HEK293 (cell line): ENCODE measurements at regions not wholly inside any gene's neighbourhood (a gene's known extent, or its start where the extent isn't known, plus 50 kb on each side); places are given as distances from the start of the nearest gene placed in this dataset.

Experiments
- CTCF ChIA-PET: fragments of 350-600 bp; formaldehyde crosslinking; extraction: SDS; loops from one replicate; lab custom pipeline; 2021; ENCODE audit warnings: antibody characterized with exemption; lab: Yijun Ruan, JAX
- POLR2A ChIA-PET: fragments of 300-600 bp; formaldehyde crosslinking; extraction: SDS; loops from one replicate; lab custom pipeline; 2020; ENCODE audit warnings: antibody characterized with exemption, inconsistent platforms; lab: Yijun Ruan, JAX
- H3K27ac ChIP-seq: fragments of 200-500 bp; sonication (Bioruptor generic); 2 replicates; pipeline ENCODE4 v1.5.1; 2014; ENCODE audit warnings: low read depth, low read length, control low read depth, inconsistent platforms; ENCODE audit errors: extremely low read depth
- H3K36me3 ChIP-seq, 2 experiments: fragments of 200-500 bp in 1 of 2; sonication (Bioruptor generic) in 1 of 2; 1 replicate in 1 of 2; 2 replicates in 1 of 2; pipeline ENCODE4 v1.5.1; 2014 to 2017; ENCODE audit warnings: inconsistent platforms in 2 of 2, low read length in 2 of 2; ENCODE audit not compliant: control insufficient read depth in 2 of 2, insufficient read depth in 1 of 2
- H3K4me1 ChIP-seq: fragments of 200-500 bp; sonication (Bioruptor generic); 2 replicates; pipeline ENCODE4 v1.5.1; 2014; ENCODE audit warnings: mild to moderate bottlenecking, low read length, inconsistent platforms; ENCODE audit not compliant: control insufficient read depth, insufficient read depth
- H3K4me3 ChIP-seq: 2 replicates; pipeline ENCODE4 v1.5.1; 2011; ENCODE audit warnings: low read depth, mild to moderate bottlenecking, control low read depth, low read length, moderate library complexity
- H3K9me3 ChIP-seq: fragments of 200-500 bp; sonication (Bioruptor generic); 2 replicates; pipeline ENCODE4 v1.5.1; 2014; ENCODE audit warnings: low read depth, low read length, inconsistent platforms; ENCODE audit not compliant: control insufficient read depth, insufficient read depth
- FEZF1 ChIP-seq: fragments of 450-650 bp; formaldehyde crosslinking; IDR thresholded peaks from 2 replicates; pipeline ENCODE4 v1.5.1; 2016; ENCODE audit warnings: missing biosample characterization, missing genetic modification characterization
- KLF7 ChIP-seq: fragments of 450-650 bp; formaldehyde crosslinking; IDR thresholded peaks from 2 replicates; pipeline ENCODE4 v1.5.1; 2016; ENCODE audit warnings: missing biosample characterization, missing genetic modification characterization, borderline replicate concordance
- MYNN ChIP-seq: fragments of 450-650 bp; formaldehyde crosslinking; IDR thresholded peaks from 2 replicates; pipeline ENCODE4 v1.5.1; 2016; ENCODE audit warnings: missing biosample characterization, missing genetic modification characterization, borderline replicate concordance
- PRDM6 ChIP-seq: fragments of 450-650 bp; formaldehyde crosslinking; IDR thresholded peaks from 2 replicates; pipeline ENCODE4 v1.5.1; 2017; ENCODE audit warnings: missing biosample characterization, missing genetic modification characterization
- SCRT2 ChIP-seq: fragments of 450-650 bp; formaldehyde crosslinking; IDR thresholded peaks from 2 replicates; pipeline ENCODE4 v1.5.1; 2016; ENCODE audit warnings: missing biosample characterization, missing genetic modification characterization
- TRIM28 ChIP-seq: IDR thresholded peaks from 2 replicates; pipeline ENCODE4 v1.6.1; 2011; ENCODE audit warnings: low read length, control low read depth, borderline replicate concordance
- ZBTB17 ChIP-seq: fragments of 450-650 bp; formaldehyde crosslinking; IDR thresholded peaks from 2 replicates; pipeline ENCODE4 v1.5.1; 2016; ENCODE audit warnings: missing biosample characterization, missing genetic modification characterization
- ZBTB44 ChIP-seq: fragments of 450-650 bp; IDR thresholded peaks from 2 replicates; pipeline ENCODE4 v1.5.1; 2018; ENCODE audit warnings: missing biosample characterization, mild to moderate bottlenecking, missing genetic modification characterization
- ZFP69B ChIP-seq: fragments of 450-650 bp; formaldehyde crosslinking; IDR thresholded peaks from 2 replicates; pipeline ENCODE4 v1.5.1; 2016; ENCODE audit warnings: missing biosample characterization, missing genetic modification characterization
- ZNF169 ChIP-seq: fragments of 450-650 bp; formaldehyde crosslinking; IDR thresholded peaks from 2 replicates; pipeline ENCODE4 v1.5.1; 2016; ENCODE audit warnings: missing biosample characterization, missing genetic modification characterization
- ZNF175 ChIP-seq: fragments of 450-650 bp; formaldehyde crosslinking; IDR thresholded peaks from 2 replicates; pipeline ENCODE4 v1.5.1; 2016; ENCODE audit warnings: missing biosample characterization, missing genetic modification characterization
- ZNF280D ChIP-seq: fragments of 450-650 bp; formaldehyde crosslinking; IDR thresholded peaks from 2 replicates; pipeline ENCODE4 v1.5.1; 2016; ENCODE audit warnings: missing biosample characterization, missing genetic modification characterization
- ZNF488 ChIP-seq: fragments of 450-650 bp; formaldehyde crosslinking; IDR thresholded peaks from 2 replicates; pipeline ENCODE4 v1.5.1; 2016; ENCODE audit warnings: missing biosample characterization, missing genetic modification characterization
- ZNF513 ChIP-seq: fragments of 450-650 bp; IDR thresholded peaks from 2 replicates; pipeline ENCODE4 v1.5.1; 2018; ENCODE audit warnings: missing biosample characterization, missing genetic modification characterization
- ZNF558 ChIP-seq: fragments of 450-650 bp; formaldehyde crosslinking; IDR thresholded peaks from 2 replicates; pipeline ENCODE4 v1.5.1; 2016; ENCODE audit warnings: missing biosample characterization, missing genetic modification characterization
- ZNF596 ChIP-seq: fragments of 450-650 bp; IDR thresholded peaks from 2 replicates; pipeline ENCODE4 v1.5.0; 2018; ENCODE audit warnings: missing biosample characterization, mild to moderate bottlenecking, missing genetic modification characterization, moderate library complexity
- ZNF639 ChIP-seq: fragments of 450-650 bp; formaldehyde crosslinking; IDR thresholded peaks from 2 replicates; pipeline ENCODE4 v1.5.1; 2016; ENCODE audit warnings: missing biosample characterization, missing genetic modification characterization
- ZNF792 ChIP-seq: fragments of 450-650 bp; formaldehyde crosslinking; IDR thresholded peaks from 2 replicates; pipeline ENCODE4 v1.5.1; 2016; ENCODE audit warnings: missing biosample characterization, missing genetic modification characterization
- ZSCAN30 ChIP-seq: fragments of 450-650 bp; IDR thresholded peaks from 2 replicates; pipeline ENCODE4 v1.5.1; 2018; ENCODE audit warnings: missing biosample characterization, mild to moderate bottlenecking, missing genetic modification characterization, moderate library complexity
- TF ChIP-seq, protein P1 (sequence below): fragments of 450-650 bp; formaldehyde crosslinking; IDR thresholded peaks from 2 replicates; pipeline ENCODE4 v1.5.1; 2016; ENCODE audit warnings: missing biosample characterization, missing genetic modification characterization

- no peak for TF ChIP-seq PRDM6 (tag by site-specific recombination)
- no peak for TF ChIP-seq MYNN (tag by site-specific recombination)
- TF ChIP-seq ZNF639 (tag by site-specific recombination), result no peak
- no peak for TF ChIP-seq ZNF558 (tag by site-specific recombination)
- TF ChIP-seq ZBTB44 (tag by site-specific recombination), result no peak
- no peak for TF ChIP-seq ZNF280D (tag by site-specific recombination)
- TF ChIP-seq ZBTB17, result no peak
- TF ChIP-seq, protein P1, sequence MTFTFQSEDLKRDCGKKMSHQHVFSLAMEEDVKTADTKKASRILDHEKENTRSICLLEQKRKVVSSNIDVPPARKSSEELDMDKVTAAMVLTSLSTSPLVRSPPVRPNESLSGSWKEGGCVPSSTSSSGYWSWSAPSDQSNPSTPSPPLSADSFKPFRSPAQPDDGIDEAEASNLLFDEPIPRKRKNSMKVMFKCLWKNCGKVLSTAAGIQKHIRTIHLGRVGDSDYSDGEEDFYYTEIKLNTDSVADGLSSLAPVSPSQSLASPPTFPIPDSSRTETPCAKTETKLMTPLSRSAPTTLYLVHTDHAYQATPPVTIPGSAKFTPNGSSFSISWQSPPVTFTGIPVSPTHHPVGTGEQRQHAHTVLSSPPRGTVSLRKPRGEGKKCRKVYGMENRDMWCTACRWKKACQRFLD, result no peak
- TF ChIP-seq ZNF792 (tag by site-specific recombination), result no peak
- no peak for TF ChIP-seq ZNF513 (tag by site-specific recombination)
- TF ChIP-seq FEZF1 (tag by site-specific recombination), result no peak
- no peak for TF ChIP-seq ZNF488 (tag by site-specific recombination)
- no peak for TF ChIP-seq ZNF596
- TF ChIP-seq SCRT2 (tag by site-specific recombination), result no peak
- no peak for TF ChIP-seq ZNF169
- TF ChIP-seq ZNF175, result no peak
- TF ChIP-seq ZFP69B (tag by site-specific recombination), result no peak
- no peak for TF ChIP-seq KLF7 (tag by site-specific recombination)
- TF ChIP-seq TRIM28, result no peak
- TF ChIP-seq ZSCAN30 (tag by site-specific recombination), result no peak
- TF ChIP-seq, all 188 proteins: peak for 0
Measured at GRCh38 chr11:114949614-114950351, 271.5 kb downstream of the NXPE2 start.

More at GRCh38 chr11:114949614-114950351, 271.5 kb downstream of the NXPE2 start:
- POLR2A ChIA-PET, result no interaction called here
- Histone ChIP-seq H3K4me1 (no peaks in the 10 kb centered on the region), H3K4me3 (no peak overlapping the region), H3K36me3 (no peaks in the 10 kb centered on the region), H3K9me3 (no peaks in the 10 kb centered on the region), H3K27ac (no peak overlapping the region)
- CTCF ChIA-PET, result interaction anchor here (0.5 to 0.6 kb wide), 2 partner anchors 187 to 212 kb away, joined by 3 to 5 read pairs; no protein-coding TSS in a partner anchor
